Pancreas (tissue), 10 donors: ENCODE measurements at regions not wholly inside any gene's neighbourhood (a gene's known extent, or its start where the extent isn't known, plus 50 kb on each side); places are given as distances from the start of the nearest gene placed in this dataset.
"Not testable (repeated sequence)": the region's sequence is repeated elsewhere in the genome, so short reads cannot be mapped to it uniquely, and the experiment has no call there.

Experiments used
- ATAC-seq, 4 donors: fragments of 200-7000 bp; cut with Tn5 transposase; one replicate each; pipeline versions ENCODE4 v1.8.0 to v1.9.1; 2020; ENCODE audit warnings: mild to moderate bottlenecking in 4 of 4, moderate library complexity in 4 of 4
- DNase-seq, 6 donors: peaks; one replicate each; pipeline ENCODE4 v3.0.0-alpha.2; 2020
- FAIRE-seq: peaks from 2 replicates; lab custom pipeline; 2012; peaks lifted over from hg19 to GRCh38; lab: Jason Lieb, UNC
- H3K27ac ChIP-seq, 4 donors: fragments of 200-600 bp; sonication (generic); 1 replicate in 3 of 4; 2 replicates in 1 of 4; pipeline versions ENCODE4 v1.5.0 to v1.8.0; 2020
- H3K27me3 ChIP-seq, 4 donors: fragments of 200-600 bp; one replicate each; pipeline ENCODE4 v1.8.0; 2021
- H3K36me3 ChIP-seq, 3 donors: fragments of 200-600 bp; sonication (generic) in 1 of 3; one replicate each; pipeline versions ENCODE4 v1.5.0 to v1.8.0; 2020 to 2021
- H3K4me1 ChIP-seq, 3 donors: fragments of 200-600 bp; one replicate each; pipeline ENCODE4 v1.8.0; 2021
- H3K4me3 ChIP-seq, 4 donors: fragments of 200-600 bp; sonication (generic) in 2 of 4; one replicate each; pipeline versions ENCODE4 v1.5.0 to v1.8.0; 2020 to 2021
- H3K9me3 ChIP-seq, 4 donors: fragments of 200-600 bp; one replicate each; pipeline ENCODE4 v1.8.0; 2021
- CTCF ChIP-seq, 4 donors: fragments of 200-600 bp; sonication (generic) in 3 of 4; IDR thresholded peaks; one replicate each; pipeline versions ENCODE4 v1.5.0 to v1.8.0; 2021; ENCODE audit warnings: antibody characterized with exemption in 4 of 4
- WGBS, 2 donors: extraction: QIAGEN DNeasy Blood & Tissue Kit; methylation state at CpG; one replicate each; pipeline ENCODE4 v1.1.7; 2013; 5-methylcytosine and 5-hydroxymethylcytosine counted together
- intact Hi-C, 3 donors: fragments of 100-400 bp; cut with DNase I; formaldehyde crosslinking; loops; one replicate each; pipeline versions ENCODE4 v1.11.1 to v1.14.2; 2022
- donor health status: healthy with polysubstance abuse.
- donor health status: DM: no; HTN: no; CAD: no; lungs with moderate emphysema.
- donor health status: DM: no; HTN: no; CAD: no.
- donor health status: control.
- donor health status: control.
- donor health status: Bipolar disorder and iron deficiency.
- donor health status: DM: yes; HTN: yes; CAD: no.
- donor health status: DM: no; HTN: no; CAD: no.
- donor health status: DM: no; HTN: no; CAD: no.
- donor health status: DM: yes; HTN: yes; CAD: no.

GRCh38 chr6:3672339-3672738 is 79.2 kb downstream of the PXDC1 start:
- H3K4me3 ChIP-seq, H3K27me3 ChIP-seq, ATAC-seq, DNase-seq, H3K27ac ChIP-seq, intact Hi-C loops, H3K4me1 ChIP-seq, FAIRE-seq, H3K9me3 ChIP-seq, H3K36me3 ChIP-seq: not testable (repeated sequence)
- WGBS, 2 donors = 82% methylated on average over 4 of the region's 4 CpGs

DNA sequence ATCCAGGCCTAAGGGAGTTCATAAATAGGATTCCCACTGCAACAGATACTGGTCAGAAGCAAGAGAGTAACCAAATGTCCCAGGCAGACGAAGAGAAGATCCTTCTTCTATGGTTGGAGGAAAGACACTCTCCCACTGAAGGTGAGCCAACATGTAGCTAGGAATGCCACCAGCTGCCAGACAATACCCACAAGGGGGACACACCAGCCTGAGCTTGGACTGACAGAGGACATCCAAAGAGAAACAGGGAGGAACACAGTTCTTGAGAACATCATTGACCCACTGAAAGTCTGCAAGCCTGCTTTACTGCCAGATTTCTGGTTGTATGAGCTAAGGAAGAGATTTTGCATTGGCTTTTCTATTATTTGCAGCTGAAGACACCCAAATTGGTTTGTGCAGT is 80.1 kb downstream of the PXDC1 start:
- H3K27ac ChIP-seq = no peak overlapping the region
- WGBS, 2 donors = 85 to 86% methylated on average over 1 of the region's 1 CpG
- no peaks in the 10 kb centered on the region for H3K36me3 ChIP-seq
- H3K27me3 ChIP-seq = no peaks in the 10 kb centered on the region
- DNase-seq (no peak), FAIRE-seq (no peak), ATAC-seq (no peak)
- no peak for TF ChIP-seq CTCF (IDR thresholded peaks at IDR 0.05)
- intact Hi-C loops = no loop called here
- no peaks in the 10 kb centered on the region for H3K9me3 ChIP-seq
- H3K4me3 ChIP-seq = no peak overlapping the region
- no peaks in the 10 kb centered on the region for H3K4me1 ChIP-seq

GRCh38 chr6:3670356-3670755 is 81.2 kb downstream of the PXDC1 start:
- H3K27me3 ChIP-seq = no peaks in the 10 kb centered on the region
- WGBS, 2 donors = 95% methylated on average over 1 of the region's 1 CpG
- intact Hi-C loops = no loop called here
- no peak for ATAC-seq
- H3K4me1 ChIP-seq = no peaks in the 10 kb centered on the region
- no peak overlapping the region for H3K27ac ChIP-seq
- H3K9me3 ChIP-seq = no peaks in the 10 kb centered on the region
- no peak overlapping the region for H3K4me3 ChIP-seq
- TF ChIP-seq CTCF (IDR thresholded peaks at IDR 0.05) = no peak
- H3K36me3 ChIP-seq = no peaks in the 10 kb centered on the region
- no peak for FAIRE-seq
- no peak for DNase-seq

- FAIRE-seq = no peak
- TF ChIP-seq CTCF (IDR thresholded peaks at IDR 0.05) = no peak
- Histone ChIP-seq H3K36me3 (no peaks in the 10 kb centered on the region), H3K27me3 (no peaks in the 10 kb centered on the region), H3K4me1 (no peaks in the 10 kb centered on the region), H3K9me3 (no peaks in the 10 kb centered on the region), H3K27ac (no peak overlapping the region), H3K4me3 (no peak overlapping the region)
- no peak for DNase-seq
- ATAC-seq = no peak
- WGBS, 2 donors = 76 to 81% methylated on average over 5 of the region's 5 CpGs
- intact Hi-C loops = no loop called here
Measured at GRCh38 chr6:3669916-3670315, 81.6 kb downstream of the PXDC1 start.

DNA sequence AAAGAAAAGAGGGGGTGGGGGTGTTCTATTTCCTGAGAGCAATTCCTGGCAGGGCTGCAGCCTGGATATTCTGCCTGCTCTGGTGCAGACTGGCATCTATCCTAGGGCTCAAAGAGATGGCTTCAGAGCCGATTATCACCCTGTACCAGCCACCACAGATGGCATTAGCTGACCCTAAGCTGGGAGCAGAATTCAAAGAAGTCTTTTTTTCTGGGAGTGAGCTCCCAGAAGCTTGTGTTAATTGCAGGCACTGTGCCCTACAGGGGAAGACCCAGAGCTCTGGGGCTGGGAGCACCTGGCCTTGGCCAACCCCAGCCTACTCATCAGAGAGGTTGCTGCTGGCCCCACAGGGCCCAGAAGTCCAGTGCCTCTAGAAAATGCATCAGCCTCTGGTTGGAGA is 85.9 kb downstream of the PXDC1 start:
- intact Hi-C loops = no loop called here

More for the DNA sequence above, 85.9 kb downstream of the PXDC1 start:
- Histone ChIP-seq H3K27me3 (no peaks in the 10 kb centered on the region), H3K4me1 (no peaks in the 10 kb centered on the region), H3K9me3 (no peaks in the 10 kb centered on the region), H3K36me3 (no peaks in the 10 kb centered on the region), H3K27ac (no peak overlapping the region), H3K4me3 (no peak overlapping the region)
- 74 to 78% methylated on average over 1 of the region's 1 CpG for WGBS, 2 donors
- no peak for FAIRE-seq
- DNase-seq = no peak
- ATAC-seq = no peak
- TF ChIP-seq CTCF (IDR thresholded peaks at IDR 0.05) = no peak
